Tibial nerve (tissue), 4 donors: ENCODE measurements at regions not wholly inside any gene's neighbourhood (a gene's known extent, or its start where the extent isn't known, plus 50 kb on each side); places are given as distances from the start of the nearest gene placed in this dataset.

Source experiments
- DNase-seq, 2 donors: peaks; one replicate each; pipeline ENCODE4 v3.0.0-alpha.2; 2019; ENCODE audit warnings: low spot score in 2 of 2
- H3K27ac ChIP-seq, 4 donors: fragments of 200-600 bp; sonication (generic) in 3 of 4; one replicate each; pipeline ENCODE4 v1.5.1; 2017 to 2019; ENCODE audit warnings: mild to moderate bottlenecking in 1 of 4
- H3K27me3 ChIP-seq, 2 donors: fragments of 200-600 bp; sonication (generic) in 1 of 2; one replicate each; pipeline versions ENCODE4 v1.5.1 to v1.6.0; 2017 to 2019
- H3K36me3 ChIP-seq, 3 donors: fragments of 200-600 bp; sonication (generic); one replicate each; pipeline ENCODE4 v1.5.1; 2018 to 2019
- H3K4me1 ChIP-seq, 4 donors: fragments of 200-600 bp; sonication (generic) in 3 of 4; one replicate each; pipeline ENCODE4 v1.5.1; 2017 to 2019
- H3K4me3 ChIP-seq, 4 donors: fragments of 200-600 bp; sonication (generic) in 3 of 4; one replicate each; pipeline ENCODE4 v1.5.1; 2017 to 2019; ENCODE audit warnings: mild to moderate bottlenecking in 1 of 4, moderate library complexity in 1 of 4
- H3K9me3 ChIP-seq, 4 donors: fragments of 200-600 bp; sonication (generic) in 3 of 4; one replicate each; pipeline ENCODE4 v1.5.1; 2017 to 2019
- EP300 ChIP-seq, 2 donors: sonication (generic); formaldehyde crosslinking; IDR thresholded peaks; one replicate each; pipeline ENCODE4 v1.6.1; 2017; ENCODE audit warnings: antibody characterized with exemption in 2 of 2, mild to moderate bottlenecking in 1 of 2
- POLR2A ChIP-seq, 2 donors: fragments of 450-650 bp; IDR thresholded peaks; one replicate each; pipeline ENCODE4 v1.6.1; 2017; ENCODE audit warnings: antibody characterized with exemption in 2 of 2, mild to moderate bottlenecking in 2 of 2, moderate library complexity in 2 of 2
- WGBS, 2 donors: methylation state at CpG; one replicate each; pipeline ENCODE4 v1.1.5; 2018; 5-methylcytosine and 5-hydroxymethylcytosine counted together
- TF ChIP-seq, protein P1 (sequence below), 5 experiments: fragments of 200-600 bp in 3 of 5; fragments of 450-650 bp in 2 of 5; sonication (generic) in 3 of 5; IDR thresholded peaks; one replicate each; pipeline ENCODE4 v1.5.1; 2016 to 2019; ENCODE audit warnings: antibody characterized with exemption in 5 of 5, mild to moderate bottlenecking in 3 of 5, moderate library complexity in 2 of 5

DNA sequence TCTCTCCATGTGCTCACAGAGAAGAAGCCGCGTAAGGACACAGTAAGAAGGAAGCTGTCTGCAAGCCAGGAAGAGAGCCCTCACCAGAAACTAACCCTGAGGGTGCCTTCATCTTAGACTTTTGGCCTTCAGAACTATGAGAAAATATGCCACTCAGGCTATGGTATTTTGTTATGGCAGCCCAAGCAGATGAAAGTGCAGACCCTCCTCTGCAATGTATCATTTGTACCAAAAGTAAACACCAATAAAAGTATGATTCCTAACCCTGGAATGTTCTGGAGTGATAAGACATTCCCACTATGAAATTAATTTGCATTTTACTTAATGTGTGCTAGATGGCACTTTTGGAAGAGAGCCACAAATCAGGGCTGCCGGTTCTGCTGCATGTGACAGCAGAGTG lies 594.3 kb downstream of the UTRN start:
- H3K4me1 ChIP-seq: no peaks in the 10 kb centered on the region
- no peaks in the 10 kb centered on the region for H3K36me3 ChIP-seq
- 81 to 83% methylated on average over 3 of the region's 3 CpGs for WGBS, 2 donors

DNA sequence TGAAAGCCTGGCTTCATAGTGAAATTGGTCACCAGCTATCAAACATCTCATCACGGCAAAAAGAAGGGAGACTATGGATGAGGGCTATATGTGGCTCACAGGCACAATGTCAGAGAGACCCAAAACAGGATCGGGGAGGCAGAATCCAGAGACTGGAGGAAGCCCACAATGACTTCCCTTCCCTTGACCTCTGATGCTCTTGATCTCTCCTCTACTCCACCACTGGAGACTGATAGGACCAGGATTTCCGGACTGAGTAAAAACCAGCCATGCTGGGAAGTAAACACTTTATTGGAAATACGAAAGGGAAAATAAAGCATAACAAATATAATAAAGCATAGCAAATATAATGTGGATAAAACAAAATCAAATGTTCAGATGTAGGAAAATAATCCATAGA lies 597.3 kb downstream of the UTRN start:
- no peak for TF ChIP-seq EP300 (IDR thresholded peaks at IDR 0.05)
- TF ChIP-seq POLR2A (IDR thresholded peaks at IDR 0.05): no peak
- TF ChIP-seq, protein P1, sequence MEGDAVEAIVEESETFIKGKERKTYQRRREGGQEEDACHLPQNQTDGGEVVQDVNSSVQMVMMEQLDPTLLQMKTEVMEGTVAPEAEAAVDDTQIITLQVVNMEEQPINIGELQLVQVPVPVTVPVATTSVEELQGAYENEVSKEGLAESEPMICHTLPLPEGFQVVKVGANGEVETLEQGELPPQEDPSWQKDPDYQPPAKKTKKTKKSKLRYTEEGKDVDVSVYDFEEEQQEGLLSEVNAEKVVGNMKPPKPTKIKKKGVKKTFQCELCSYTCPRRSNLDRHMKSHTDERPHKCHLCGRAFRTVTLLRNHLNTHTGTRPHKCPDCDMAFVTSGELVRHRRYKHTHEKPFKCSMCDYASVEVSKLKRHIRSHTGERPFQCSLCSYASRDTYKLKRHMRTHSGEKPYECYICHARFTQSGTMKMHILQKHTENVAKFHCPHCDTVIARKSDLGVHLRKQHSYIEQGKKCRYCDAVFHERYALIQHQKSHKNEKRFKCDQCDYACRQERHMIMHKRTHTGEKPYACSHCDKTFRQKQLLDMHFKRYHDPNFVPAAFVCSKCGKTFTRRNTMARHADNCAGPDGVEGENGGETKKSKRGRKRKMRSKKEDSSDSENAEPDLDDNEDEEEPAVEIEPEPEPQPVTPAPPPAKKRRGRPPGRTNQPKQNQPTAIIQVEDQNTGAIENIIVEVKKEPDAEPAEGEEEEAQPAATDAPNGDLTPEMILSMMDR (IDR thresholded peaks at IDR 0.05): no peak
- Histone ChIP-seq H3K27ac (no peak overlapping the region), H3K36me3 (no peaks in the 10 kb centered on the region), H3K27me3 (no peaks in the 10 kb centered on the region), H3K4me3 (no peak overlapping the region), H3K4me1 (no peaks in the 10 kb centered on the region), H3K9me3 (no peaks in the 10 kb centered on the region)
- WGBS, 2 donors: 85 to 88% methylated on average over 4 of the region's 4 CpGs
- DNase-seq: no peak

More for the DNA sequence above, 594.3 kb downstream of the UTRN start:
- H3K27ac ChIP-seq: no peak overlapping the region
- no peaks in the 10 kb centered on the region for H3K27me3 ChIP-seq
- no peak for TF ChIP-seq POLR2A (IDR thresholded peaks at IDR 0.05)
- no peak for TF ChIP-seq EP300 (IDR thresholded peaks at IDR 0.05)
- TF ChIP-seq, protein P1 (IDR thresholded peaks at IDR 0.05): no peak
- DNase-seq: no peak
- no peak overlapping the region for H3K4me3 ChIP-seq
- no peaks in the 10 kb centered on the region for H3K9me3 ChIP-seq

DNA sequence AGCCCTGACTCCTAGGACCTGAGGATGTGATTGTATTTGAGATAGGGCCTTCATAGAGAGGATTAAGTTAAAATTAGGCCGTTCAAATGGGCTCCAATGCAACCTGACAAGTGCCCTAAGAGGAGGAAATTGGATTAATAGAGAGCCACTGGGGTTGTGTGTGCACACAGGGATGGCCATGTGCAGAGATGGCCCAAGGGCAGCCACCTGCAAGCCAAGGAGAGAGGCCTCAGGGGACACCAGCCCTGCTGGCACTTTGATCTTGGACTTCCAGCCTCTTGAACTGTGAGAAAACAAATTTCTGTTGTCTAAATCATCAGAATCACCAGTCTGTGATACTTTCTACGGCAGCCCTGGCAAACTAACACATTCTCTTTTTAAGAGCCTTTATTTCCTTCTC lies 598.8 kb downstream of the UTRN start:
- Histone ChIP-seq H3K4me3 (no peak overlapping the region), H3K27me3 (no peaks in the 10 kb centered on the region), H3K36me3 (no peaks in the 10 kb centered on the region), H3K4me1 (no peaks in the 10 kb centered on the region), H3K9me3 (no peaks in the 10 kb centered on the region), H3K27ac (no peak overlapping the region)
- TF ChIP-seq, protein P1 (IDR thresholded peaks at IDR 0.05): no peak
- TF ChIP-seq POLR2A (IDR thresholded peaks at IDR 0.05) (no peak), EP300 (IDR thresholded peaks at IDR 0.05) (no peak)
- no peak for DNase-seq
- WGBS, 2 donors: 69 to 79% methylated on average over 2 of the region's 2 CpGs

DNA sequence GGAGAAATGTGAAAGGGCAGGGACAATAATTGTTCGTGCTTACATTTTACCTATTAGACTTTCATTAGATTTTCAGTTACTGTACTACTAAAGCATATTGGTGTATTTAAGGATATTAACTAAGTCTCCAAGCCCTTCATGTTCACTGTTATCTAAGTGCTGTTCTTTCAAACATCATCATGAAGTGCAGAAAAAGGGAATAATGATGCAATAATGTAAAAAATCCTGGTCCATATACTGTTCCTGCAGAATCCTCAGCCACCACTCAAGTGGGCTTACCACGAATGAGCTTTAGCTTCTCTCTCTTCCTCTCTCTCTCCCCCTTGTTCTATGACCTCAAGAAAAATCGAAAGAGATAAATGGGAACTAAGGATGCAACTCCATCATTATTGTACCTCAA lies 600.7 kb downstream of the UTRN start:
- no peaks in the 10 kb centered on the region for H3K27me3 ChIP-seq
- no peak for TF ChIP-seq POLR2A (IDR thresholded peaks at IDR 0.05)
- TF ChIP-seq, protein P1 (IDR thresholded peaks at IDR 0.05): no peak
- no peak for TF ChIP-seq EP300 (IDR thresholded peaks at IDR 0.05)

DNA sequence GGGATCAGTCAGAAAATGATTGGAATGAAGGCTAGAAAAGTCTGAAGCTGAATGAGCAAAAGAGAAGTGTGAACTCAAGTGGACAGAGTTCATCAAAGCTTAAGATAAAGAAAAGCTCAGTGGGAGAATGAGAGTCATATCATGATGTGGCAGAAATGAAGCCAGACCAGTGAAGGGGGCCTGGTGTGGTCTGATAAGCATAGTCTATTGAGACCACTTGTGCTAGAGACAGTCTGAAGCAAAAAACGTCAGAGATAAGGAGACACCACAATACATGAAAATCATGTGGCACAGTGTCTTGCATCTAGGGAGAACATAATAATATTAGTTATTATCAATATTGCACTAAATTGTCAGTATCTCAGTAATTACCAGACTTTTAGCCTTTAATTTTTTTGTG lies 601.5 kb downstream of the UTRN start:
- no peak for TF ChIP-seq POLR2A (IDR thresholded peaks at IDR 0.05)
- no peak for TF ChIP-seq EP300 (IDR thresholded peaks at IDR 0.05)
- TF ChIP-seq, protein P1 (IDR thresholded peaks at IDR 0.05): no peak
- WGBS, 2 donors: 54 to 55% methylated on average over 1 of the region's 1 CpG
- Histone ChIP-seq H3K27me3 (no peaks in the 10 kb centered on the region), H3K4me3 (no peak overlapping the region), H3K27ac (no peak overlapping the region), H3K36me3 (no peaks in the 10 kb centered on the region), H3K4me1 (no peaks in the 10 kb centered on the region), H3K9me3 (no peaks in the 10 kb centered on the region)
- no peak for DNase-seq

More for the DNA sequence above, 600.7 kb downstream of the UTRN start:
- Histone ChIP-seq H3K9me3 (no peaks in the 10 kb centered on the region), H3K36me3 (no peaks in the 10 kb centered on the region), H3K4me3 (no peak overlapping the region), H3K27ac (no peak overlapping the region), H3K4me1 (no peaks in the 10 kb centered on the region)
- 58 to 87% methylated on average over 3 of the region's 3 CpGs for WGBS, 2 donors
- no peak for DNase-seq
